Lower lobe of right lung (tissue), 2 donors: ENCODE measurements at regions not wholly inside any gene's neighbourhood (a gene's known extent, or its start where the extent isn't known, plus 50 kb on each side); places are given as distances from the start of the nearest gene placed in this dataset.

Source experiments
- ATAC-seq, 2 donors: fragments of 200-7000 bp; cut with Tn5 transposase; one replicate each; pipeline ENCODE4 v1.9.1; 2020 to 2022; ENCODE audit warnings: mild to moderate bottlenecking in 2 of 2, moderate library complexity in 2 of 2
- DNase-seq: peaks from one replicate; pipeline ENCODE4 v3.0.0-alpha.2; 2020
- H3K27ac ChIP-seq: fragments of 200-600 bp; one replicate; pipeline ENCODE4 v1.8.0; 2022
- H3K27me3 ChIP-seq: fragments of 200-600 bp; one replicate; pipeline ENCODE4 v1.8.0; 2022; ENCODE audit warnings: low read depth
- H3K36me3 ChIP-seq: fragments of 200-600 bp; one replicate; pipeline ENCODE4 v1.8.0; 2022; ENCODE audit warnings: mild to moderate bottlenecking
- H3K4me1 ChIP-seq: fragments of 200-600 bp; one replicate; pipeline ENCODE4 v1.8.0; 2022
- H3K4me3 ChIP-seq: fragments of 200-600 bp; one replicate; pipeline ENCODE4 v1.8.0; 2022; ENCODE audit warnings: mild to moderate bottlenecking
- H3K9me3 ChIP-seq: fragments of 200-600 bp; one replicate; pipeline ENCODE4 v1.8.0; 2022
- intact Hi-C: fragments of 100-400 bp; cut with DNase I; formaldehyde crosslinking; loops from one replicate; pipeline ENCODE4 v1.11.0; 2022
- TF ChIP-seq, protein P1 (sequence below): fragments of 200-600 bp; IDR thresholded peaks from one replicate; pipeline ENCODE4 v1.8.0; 2022; ENCODE audit warnings: antibody characterized with exemption, mild to moderate bottlenecking
- donor health status: DM: no; HTN: yes; CAD: no; lungs with severe emphysema.

DNA sequence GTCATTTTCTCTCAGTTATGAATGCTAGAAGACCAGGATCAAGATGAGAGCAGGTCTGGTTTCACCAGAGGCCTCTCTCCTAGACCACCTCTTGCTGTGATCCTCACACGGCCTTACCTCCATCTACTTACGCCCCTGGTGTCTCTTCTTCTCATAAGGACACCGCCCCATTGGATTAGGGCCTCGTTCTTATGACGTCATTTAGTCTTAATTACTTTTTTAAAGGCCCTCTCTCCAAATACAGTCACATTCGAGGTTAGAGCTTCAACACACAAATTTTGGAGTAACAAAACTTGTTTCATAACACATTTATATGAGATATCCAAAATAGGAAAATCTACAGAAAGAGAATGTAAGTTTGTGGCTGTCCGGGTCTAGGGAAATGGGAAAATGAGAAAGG lies 391.0 kb upstream of the PITX2 start:
- Histone ChIP-seq H3K4me1 (no peaks in the 10 kb centered on the region), H3K36me3 (no peaks in the 10 kb centered on the region), H3K4me3 (no peak overlapping the region), H3K27me3 (no peaks in the 10 kb centered on the region), H3K27ac (no peak overlapping the region), H3K9me3 (no peaks in the 10 kb centered on the region)
- ATAC-seq (no peak), DNase-seq (no peak)
- TF ChIP-seq, protein P1, sequence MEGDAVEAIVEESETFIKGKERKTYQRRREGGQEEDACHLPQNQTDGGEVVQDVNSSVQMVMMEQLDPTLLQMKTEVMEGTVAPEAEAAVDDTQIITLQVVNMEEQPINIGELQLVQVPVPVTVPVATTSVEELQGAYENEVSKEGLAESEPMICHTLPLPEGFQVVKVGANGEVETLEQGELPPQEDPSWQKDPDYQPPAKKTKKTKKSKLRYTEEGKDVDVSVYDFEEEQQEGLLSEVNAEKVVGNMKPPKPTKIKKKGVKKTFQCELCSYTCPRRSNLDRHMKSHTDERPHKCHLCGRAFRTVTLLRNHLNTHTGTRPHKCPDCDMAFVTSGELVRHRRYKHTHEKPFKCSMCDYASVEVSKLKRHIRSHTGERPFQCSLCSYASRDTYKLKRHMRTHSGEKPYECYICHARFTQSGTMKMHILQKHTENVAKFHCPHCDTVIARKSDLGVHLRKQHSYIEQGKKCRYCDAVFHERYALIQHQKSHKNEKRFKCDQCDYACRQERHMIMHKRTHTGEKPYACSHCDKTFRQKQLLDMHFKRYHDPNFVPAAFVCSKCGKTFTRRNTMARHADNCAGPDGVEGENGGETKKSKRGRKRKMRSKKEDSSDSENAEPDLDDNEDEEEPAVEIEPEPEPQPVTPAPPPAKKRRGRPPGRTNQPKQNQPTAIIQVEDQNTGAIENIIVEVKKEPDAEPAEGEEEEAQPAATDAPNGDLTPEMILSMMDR: no peak
- intact Hi-C loops: no loop called here

DNA sequence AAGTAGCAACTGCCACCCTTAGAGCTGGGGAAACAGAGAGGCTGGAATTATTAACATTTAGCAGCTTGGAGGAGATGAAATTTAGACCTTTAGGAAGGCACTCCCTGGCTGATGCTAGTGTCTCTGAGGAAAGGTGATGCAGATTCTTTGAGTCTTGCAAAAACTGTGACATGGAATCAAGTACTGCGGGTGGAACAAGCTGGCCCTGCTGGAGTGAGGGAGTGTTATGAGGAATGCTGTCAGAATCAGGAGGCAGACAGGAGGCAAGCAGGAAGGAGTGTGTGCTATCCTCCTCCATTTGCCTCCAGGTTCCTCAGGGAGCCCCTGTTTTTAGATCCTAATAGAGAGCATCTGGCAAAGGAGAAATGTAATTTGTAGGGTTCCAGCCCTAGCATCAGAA lies 391.7 kb upstream of the PITX2 start:
- TF ChIP-seq, protein P1: no peak
- no peak overlapping the region for H3K27ac ChIP-seq
- intact Hi-C loops: no loop called here
- ATAC-seq: no peak
- no peaks in the 10 kb centered on the region for H3K4me1 ChIP-seq
- no peak overlapping the region for H3K4me3 ChIP-seq
- H3K36me3 ChIP-seq: no peaks in the 10 kb centered on the region
- H3K9me3 ChIP-seq: no peaks in the 10 kb centered on the region
- DNase-seq: no peak
- H3K27me3 ChIP-seq: no peaks in the 10 kb centered on the region

DNA sequence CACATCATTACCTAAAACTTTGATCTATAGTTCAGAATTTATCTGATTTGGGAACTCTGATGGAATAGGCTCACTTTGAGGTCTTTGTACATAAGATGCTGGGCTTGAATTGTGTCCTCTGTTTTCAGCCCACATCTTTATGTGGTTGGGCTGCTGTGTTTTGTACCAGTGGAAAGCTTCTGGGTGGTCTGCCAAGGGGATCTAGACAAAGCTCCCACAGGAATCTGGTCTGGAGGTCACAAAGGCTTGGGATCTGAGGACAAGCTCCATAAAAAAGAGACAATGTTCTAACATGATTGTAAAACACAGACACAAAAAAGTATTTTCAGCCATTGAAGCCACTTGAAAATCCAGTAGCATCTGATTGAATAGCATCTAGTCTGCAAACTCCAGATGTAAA lies 393.5 kb upstream of the PITX2 start:
- ATAC-seq (no peak), DNase-seq (no peak)
- intact Hi-C loops: no loop called here
- Histone ChIP-seq H3K4me1 (no peaks in the 10 kb centered on the region), H3K9me3 (no peaks in the 10 kb centered on the region), H3K36me3 (no peaks in the 10 kb centered on the region), H3K4me3 (no peak overlapping the region), H3K27ac (no peak overlapping the region), H3K27me3 (no peaks in the 10 kb centered on the region)
- TF ChIP-seq, protein P1: no peak

DNA sequence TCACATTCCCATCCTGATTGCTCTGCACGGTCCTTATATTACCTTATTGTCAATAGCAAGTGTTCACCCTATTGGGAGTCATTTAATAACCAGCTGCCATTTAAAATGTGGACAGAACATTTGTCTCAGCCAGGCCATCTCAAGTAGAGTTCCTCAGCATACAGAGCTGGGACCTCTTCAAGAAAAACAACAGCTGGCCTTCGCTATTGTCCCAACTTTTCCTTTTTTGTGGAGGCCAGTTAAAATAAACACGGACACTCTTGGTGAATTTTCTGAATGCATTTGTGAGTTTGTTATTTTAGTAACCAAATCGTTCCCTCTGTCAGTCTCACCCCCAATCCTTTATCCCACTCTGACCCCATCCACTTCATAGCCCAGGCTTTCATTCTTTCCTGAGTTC lies 395.3 kb upstream of the PITX2 start:
- Histone ChIP-seq H3K4me1 (no peaks in the 10 kb centered on the region), H3K27me3 (no peaks in the 10 kb centered on the region), H3K36me3 (no peaks in the 10 kb centered on the region), H3K27ac (no peak overlapping the region), H3K9me3 (no peaks in the 10 kb centered on the region), H3K4me3 (no peak overlapping the region)
- no peak for DNase-seq
- ATAC-seq: no peak
- TF ChIP-seq, protein P1: no peak
- intact Hi-C loops: no loop called here

DNA sequence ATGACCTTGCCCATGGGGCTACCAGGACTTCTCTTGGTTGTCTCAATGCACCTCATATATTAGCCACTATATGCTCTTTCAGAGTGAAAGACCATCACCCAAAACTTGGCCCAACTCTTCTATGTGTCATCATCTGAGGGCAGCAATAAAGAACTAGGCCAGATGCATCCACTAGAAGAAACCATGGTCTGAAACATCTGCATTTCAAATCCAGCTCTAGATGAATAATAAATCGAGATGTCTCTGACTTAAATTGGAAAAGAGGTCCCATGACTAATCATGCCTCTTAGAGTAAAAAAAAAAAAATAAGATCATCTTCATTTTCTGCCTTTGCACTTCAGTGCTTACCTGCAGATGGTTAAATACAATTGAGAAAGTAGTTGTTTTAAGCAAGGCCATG lies 397.6 kb upstream of the PITX2 start:
- Histone ChIP-seq H3K27me3 (no peaks in the 10 kb centered on the region), H3K27ac (no peak overlapping the region), H3K4me3 (no peak overlapping the region), H3K36me3 (no peaks in the 10 kb centered on the region), H3K4me1 (no peaks in the 10 kb centered on the region), H3K9me3 (no peaks in the 10 kb centered on the region)
- no peak for DNase-seq
- TF ChIP-seq, protein P1: no peak
- no peak for ATAC-seq
- intact Hi-C loops: no loop called here

DNA sequence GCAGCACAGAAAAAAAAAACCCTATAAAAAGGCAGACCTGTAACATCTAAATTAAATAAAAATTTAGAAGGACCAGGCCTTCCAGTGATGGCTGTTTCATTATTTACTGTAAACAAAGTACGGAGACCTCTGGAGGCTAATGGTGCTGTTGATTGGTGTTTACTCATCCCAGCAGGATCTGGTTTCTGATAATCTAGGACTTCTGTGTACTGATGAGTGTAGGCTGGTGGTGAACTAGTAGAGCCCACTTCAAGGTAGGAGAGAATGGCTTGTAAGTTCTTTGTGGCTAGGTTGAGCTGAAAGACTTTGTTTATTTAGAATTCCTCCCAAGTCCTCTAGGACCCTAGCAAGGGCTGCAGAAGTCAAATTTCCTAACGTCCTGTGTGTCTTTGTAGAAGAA lies 398.1 kb upstream of the PITX2 start:
- ATAC-seq (no peak), DNase-seq (no peak)
- no peak overlapping the region for H3K27ac ChIP-seq
- TF ChIP-seq, protein P1: no peak
- H3K9me3 ChIP-seq: no peaks in the 10 kb centered on the region
- intact Hi-C loops: no loop called here
- no peak overlapping the region for H3K4me3 ChIP-seq
- H3K36me3 ChIP-seq: no peaks in the 10 kb centered on the region
- no peaks in the 10 kb centered on the region for H3K4me1 ChIP-seq
- no peaks in the 10 kb centered on the region for H3K27me3 ChIP-seq
